ENCODE measurements at regions not wholly inside any gene's neighbourhood (a gene's known extent, or its start where the extent isn't known, plus 50 kb on each side); places are given as distances from the start of the nearest gene placed in this dataset.
"Not testable (repeated sequence)": the region's sequence is repeated elsewhere in the genome, so short reads cannot be mapped to it uniquely, and the experiment has no call there.

- no peak for DNase-seq
Measured at GRCh38 chr3:80424951-80425350, 657.2 kb upstream of the ROBO1 start.

GRCh38 chr3:80408030-80408721 lies 640.4 kb upstream of the ROBO1 start:
- no peak for DNase-seq

- DNase-seq: no peak
Measured at GRCh38 chr3:80405618-80406017, 637.8 kb upstream of the ROBO1 start.

GRCh38 chr3:80395023-80395422 lies 627.2 kb upstream of the ROBO1 start:
- no peak for DNase-seq

- DNase-seq: no peak
Measured at GRCh38 chr3:80391573-80391972, 623.8 kb upstream of the ROBO1 start.

- DNase-seq: no peak
Measured at GRCh38 chr3:80384811-80385210, 617.0 kb upstream of the ROBO1 start.

GRCh38 chr3:80374423-80374822 lies 606.6 kb upstream of the ROBO1 start:
- no peak for DNase-seq

GRCh38 chr3:80368616-80369015 lies 600.8 kb upstream of the ROBO1 start:
- DNase-seq: no peak

- DNase-seq: no peak
Measured at GRCh38 chr3:80366808-80367548, 599.2 kb upstream of the ROBO1 start.

GRCh38 chr3:80357761-80358160 lies 590.0 kb upstream of the ROBO1 start:
- no peak for DNase-seq

- DNase-seq: no peak
Measured at GRCh38 chr3:80355144-80355543, 587.3 kb upstream of the ROBO1 start.

- DNase-seq: no peak
Measured at GRCh38 chr3:80351201-80351600, 583.4 kb upstream of the ROBO1 start.

- DNase-seq: no peak
Measured at GRCh38 chr3:80350771-80351170, 583.0 kb upstream of the ROBO1 start.

GRCh38 chr3:80338366-80338765 lies 570.6 kb upstream of the ROBO1 start:
- no peak for DNase-seq

GRCh38 chr3:80334534-80334933 lies 566.7 kb upstream of the ROBO1 start:
- DNase-seq: no peak

- DNase-seq: no peak
Measured at GRCh38 chr3:80331494-80332170, 563.8 kb upstream of the ROBO1 start.

- not testable (repeated sequence) for DNase-seq
Measured at GRCh38 chr3:80314541-80314940, 546.7 kb upstream of the ROBO1 start.

- DNase-seq: no peak
Measured at GRCh38 chr3:80308637-80309036, 540.8 kb upstream of the ROBO1 start.

- no peak for DNase-seq
Measured at GRCh38 chr3:80307844-80308243, 540.0 kb upstream of the ROBO1 start.

- DNase-seq: no peak
Measured at GRCh38 chr3:80297720-80298119, 529.9 kb upstream of the ROBO1 start.

- DNase-seq: no peak
Measured at GRCh38 chr3:80285388-80285787, 517.6 kb upstream of the ROBO1 start.

GRCh38 chr3:80283783-80284182 lies 516.0 kb upstream of the ROBO1 start:
- DNase-seq: no peak

- DNase-seq: no peak
Measured at GRCh38 chr3:80278056-80278455, 510.3 kb upstream of the ROBO1 start.

GRCh38 chr3:80275120-80275519 lies 507.3 kb upstream of the ROBO1 start:
- no peak for DNase-seq

All from stimulated activated CD4-positive, alpha-beta T cell treated with anti-CD3 and anti-CD28 coated beads, Interleukin-2, amount 100 ng/mL, for 24 hours (primary cell).